ENCODE measurements at regions not wholly inside any gene's neighbourhood (a gene's known extent, or its start where the extent isn't known, plus 50 kb on each side); places are given as distances from the start of the nearest gene placed in this dataset.
A peak's percentile ranks its signal among the peaks of the same experiment; 100 is the strongest.

- H3K4me3 ChIP-seq (ENCODE audit: low read depth, low read length), result no peak overlapping the region
- DNase-seq (ENCODE audit: low read depth), result no peak
- TF ChIP-seq CTCF (IDR thresholded peaks at IDR 0.05; ENCODE audit: insufficient read depth, low read depth, low read length), result no peak
Measured at GRCh38 chr1:194040496-194040895, 854.1 kb upstream of the B3GALT2 start.

- TF ChIP-seq CTCF (IDR thresholded peaks at IDR 0.05; ENCODE audit: insufficient read depth, low read depth, low read length), result no peak
- no peak overlapping the region for H3K4me3 ChIP-seq (ENCODE audit: low read depth, low read length)
- no peak for DNase-seq (ENCODE audit: low read depth)
Measured at GRCh38 chr1:194039578-194039977, 853.2 kb upstream of the B3GALT2 start.

GRCh38 chr1:194033646-194034045 lies 847.2 kb upstream of the B3GALT2 start:
- DNase-seq (ENCODE audit: low read depth), result no peak
- no peak for TF ChIP-seq CTCF (IDR thresholded peaks at IDR 0.05; ENCODE audit: insufficient read depth, low read depth, low read length)
- no peak overlapping the region for H3K4me3 ChIP-seq (ENCODE audit: low read depth, low read length)

- TF ChIP-seq CTCF (IDR thresholded peaks at IDR 0.05; ENCODE audit: insufficient read depth, low read depth, low read length), result no peak
- H3K4me3 ChIP-seq (ENCODE audit: low read depth, low read length), result no peak overlapping the region
- DNase-seq (ENCODE audit: low read depth), result peak; percentile 5
Measured at GRCh38 chr1:194028002-194028401, 841.6 kb upstream of the B3GALT2 start.

GRCh38 chr1:194026422-194026821 lies 840.0 kb upstream of the B3GALT2 start:
- no peak for DNase-seq (ENCODE audit: low read depth)
- TF ChIP-seq CTCF (IDR thresholded peaks at IDR 0.05; ENCODE audit: insufficient read depth, low read depth, low read length), result no peak
- no peak overlapping the region for H3K4me3 ChIP-seq (ENCODE audit: low read depth, low read length)

- DNase-seq (ENCODE audit: low read depth), result peak; percentile 46
- H3K4me3 ChIP-seq (ENCODE audit: low read depth, low read length), result no peak overlapping the region
- TF ChIP-seq CTCF (IDR thresholded peaks at IDR 0.05; ENCODE audit: insufficient read depth, low read depth, low read length), result no peak
Measured at GRCh38 chr1:194024659-194025058, 838.2 kb upstream of the B3GALT2 start.

- DNase-seq (ENCODE audit: low read depth), result no peak
- H3K4me3 ChIP-seq (ENCODE audit: low read depth, low read length), result no peak overlapping the region
- TF ChIP-seq CTCF (IDR thresholded peaks at IDR 0.05; ENCODE audit: insufficient read depth, low read depth, low read length), result no peak
Measured at GRCh38 chr1:194014014-194014413, 827.6 kb upstream of the B3GALT2 start.

All from fibroblast of villous mesenchyme (primary cell).